ENCODE measurements at regions not wholly inside any gene's neighbourhood (a gene's known extent, or its start where the extent isn't known, plus 50 kb on each side); places are given as distances from the start of the nearest gene placed in this dataset.

DNA sequence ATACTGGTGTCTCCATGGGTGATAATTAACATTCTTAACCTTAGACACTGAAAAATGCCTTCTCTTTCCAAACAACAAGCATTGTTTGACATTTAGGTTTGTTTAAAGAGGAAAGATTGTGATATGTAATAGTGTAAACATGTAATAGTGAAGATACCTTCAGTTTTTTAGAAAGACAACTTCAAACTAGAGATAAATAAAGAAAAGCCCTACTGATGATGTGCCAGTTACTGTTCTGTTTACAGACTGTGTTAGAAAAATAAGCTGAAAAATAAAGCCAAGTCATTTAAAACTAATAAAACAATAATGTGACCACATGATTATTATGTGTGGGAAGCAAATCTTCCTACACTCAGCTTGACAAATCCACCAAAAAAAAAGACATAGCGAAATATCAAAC is 2035.3 kb upstream of the TENM3 start:
- DNase-seq: no peak

DNA sequence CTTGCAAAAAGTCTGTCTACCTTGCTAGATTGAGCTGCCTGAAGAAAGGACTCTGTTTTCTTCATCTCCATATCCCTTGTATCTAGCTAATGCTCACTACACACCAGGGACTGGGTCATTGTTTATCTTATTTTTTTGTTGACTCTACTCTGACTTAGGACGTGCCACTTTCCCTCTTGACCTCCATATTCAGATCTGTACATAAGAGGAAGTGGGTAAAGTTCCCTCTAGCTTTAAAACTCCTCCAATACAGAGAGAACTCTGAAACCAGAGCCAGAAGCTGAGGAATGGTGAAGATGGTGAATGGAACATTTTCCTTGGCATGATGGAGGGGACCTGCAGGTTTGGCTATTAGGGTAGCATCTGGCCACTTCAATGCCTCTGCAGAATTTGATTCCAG is 2026.1 kb upstream of the TENM3 start:
- no peak for DNase-seq

- no peak for DNase-seq
Measured at GRCh38 chr4:180219080-180219479, 2024.1 kb upstream of the TENM3 start.

DNA sequence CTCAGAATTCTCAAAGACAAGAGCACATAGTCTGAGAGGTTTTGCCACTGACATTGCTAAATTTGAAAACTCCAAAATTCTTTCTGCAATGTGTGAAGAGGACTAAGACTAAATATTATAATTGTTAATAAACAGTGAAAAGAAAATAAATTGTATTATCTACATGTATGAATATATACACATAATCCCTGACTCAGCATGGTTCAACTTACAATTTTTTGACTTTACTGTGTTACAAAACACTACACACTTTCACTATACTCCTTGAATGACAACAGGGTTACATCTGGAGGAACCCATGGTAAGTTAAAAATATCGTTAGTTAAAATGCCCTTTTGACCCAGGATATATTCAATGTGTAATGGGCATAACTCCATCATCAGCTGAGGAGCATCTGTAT is 2017.2 kb upstream of the TENM3 start:
- no peak for DNase-seq

DNA sequence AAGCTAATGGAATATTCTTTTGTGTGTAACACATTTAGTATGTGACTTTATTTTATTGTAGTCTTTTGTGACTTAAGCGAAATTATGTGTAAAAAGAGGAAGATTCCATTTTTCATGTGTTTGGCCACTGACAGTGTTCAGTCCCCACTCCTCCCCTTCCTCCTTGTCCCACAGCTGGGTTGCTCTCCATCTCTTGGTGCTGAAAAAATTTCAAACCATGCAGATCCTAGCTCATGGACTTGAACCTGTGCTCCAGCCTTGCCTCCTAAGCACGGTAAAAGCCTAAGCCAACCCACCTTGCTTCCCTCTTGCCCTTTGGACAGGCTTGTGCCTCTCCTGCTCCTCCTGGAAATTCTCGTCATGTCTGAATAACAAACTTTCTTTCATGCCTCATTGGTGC is 2008.5 kb upstream of the TENM3 start:
- DNase-seq: no peak

- DNase-seq: no peak
Measured at GRCh38 chr4:180240670-180241069, 2002.5 kb upstream of the TENM3 start.

GRCh38 chr4:180253419-180253818 is 1989.8 kb upstream of the TENM3 start:
- no peak for DNase-seq

- no peak for DNase-seq
Measured at GRCh38 chr4:180261346-180261745, 1981.9 kb upstream of the TENM3 start.

- no peak for DNase-seq
Measured at GRCh38 chr4:180280076-180280475, 1963.1 kb upstream of the TENM3 start.

DNA sequence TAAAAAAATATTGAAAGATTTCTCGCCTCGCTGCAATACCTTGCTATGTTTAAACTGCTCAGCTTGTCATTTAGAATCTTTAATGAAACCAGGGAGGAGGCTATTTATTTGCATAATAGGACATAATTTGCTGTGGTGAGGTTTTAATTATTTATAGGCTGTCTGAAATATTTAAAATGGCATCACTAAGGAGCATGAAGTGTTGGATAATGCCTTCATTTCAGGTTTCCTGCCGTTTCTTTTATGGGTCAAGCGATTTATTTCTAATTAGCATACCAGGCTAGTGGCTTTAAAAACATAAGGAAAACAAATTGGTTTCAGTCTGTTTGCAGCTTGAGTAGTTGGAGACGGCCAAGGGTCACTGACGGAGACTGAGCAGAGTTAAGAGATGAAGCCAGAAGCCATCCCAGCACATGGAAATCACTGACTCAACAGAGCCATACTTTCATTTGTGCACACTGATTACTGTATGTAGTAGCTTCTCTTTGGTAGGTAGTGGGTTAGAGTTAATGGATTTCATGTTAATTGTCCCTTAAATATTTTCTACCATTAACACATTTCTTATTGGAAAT is 1962.4 kb upstream of the TENM3 start:
- DNase-seq: no peak

DNA sequence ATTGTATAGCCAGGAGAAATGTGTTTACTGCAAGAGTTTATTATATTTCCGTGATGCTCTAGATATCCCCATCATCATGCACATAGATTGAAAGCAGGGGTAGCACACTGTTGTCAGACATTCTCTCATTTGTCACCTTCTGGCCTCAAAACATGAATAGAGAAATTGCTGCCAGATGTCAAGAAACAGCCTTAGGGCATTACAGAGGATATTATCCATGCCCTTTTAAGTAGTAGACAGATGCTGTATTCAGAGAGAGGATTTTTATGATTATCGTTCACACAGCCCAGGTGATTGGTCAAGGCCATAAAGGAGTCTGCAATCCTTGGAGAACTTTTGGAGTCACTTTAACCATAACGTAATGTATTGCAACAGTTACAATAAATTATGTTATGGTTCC is 1961.5 kb upstream of the TENM3 start:
- no peak for DNase-seq

DNA sequence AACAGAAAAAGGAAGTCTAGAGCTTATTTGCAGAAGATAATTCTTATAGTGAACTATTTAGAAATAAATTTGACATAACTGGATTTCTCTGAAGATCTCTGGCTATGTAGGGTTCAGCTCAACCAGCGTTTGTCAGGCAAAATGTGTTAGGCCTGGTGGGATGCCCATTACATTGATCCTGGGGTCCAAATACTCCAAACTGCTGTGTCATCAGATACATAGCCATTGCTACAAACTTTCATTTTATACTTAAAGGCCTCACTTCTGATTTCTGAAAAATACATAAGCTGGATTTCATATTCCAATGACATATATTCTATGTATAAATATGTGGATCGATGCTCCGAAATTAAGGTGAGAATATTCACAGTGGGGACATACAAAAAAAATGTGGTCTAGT is 1958.9 kb upstream of the TENM3 start:
- no peak for DNase-seq

DNA sequence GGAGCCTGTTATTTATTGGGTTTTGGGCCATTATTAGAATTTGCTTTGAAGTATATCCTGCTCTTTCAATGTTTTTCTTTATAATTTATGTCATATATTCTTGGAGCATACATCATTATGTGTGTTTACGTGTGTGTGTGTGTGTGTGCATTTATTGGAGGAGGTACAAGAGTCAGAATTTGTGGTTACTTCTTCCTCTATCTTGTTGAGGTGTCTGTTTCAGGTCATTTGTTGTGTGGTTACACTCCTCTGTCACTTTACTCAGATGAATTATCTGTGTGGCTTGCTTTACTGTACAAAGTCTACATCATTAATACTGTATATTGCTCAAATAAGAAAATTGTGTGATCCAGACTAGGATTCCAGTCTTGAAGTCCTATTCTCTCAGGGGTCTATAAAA is 1957.4 kb upstream of the TENM3 start:
- no peak for DNase-seq

- no peak for DNase-seq
Measured at GRCh38 chr4:180292339-180292738, 1950.9 kb upstream of the TENM3 start.

DNA sequence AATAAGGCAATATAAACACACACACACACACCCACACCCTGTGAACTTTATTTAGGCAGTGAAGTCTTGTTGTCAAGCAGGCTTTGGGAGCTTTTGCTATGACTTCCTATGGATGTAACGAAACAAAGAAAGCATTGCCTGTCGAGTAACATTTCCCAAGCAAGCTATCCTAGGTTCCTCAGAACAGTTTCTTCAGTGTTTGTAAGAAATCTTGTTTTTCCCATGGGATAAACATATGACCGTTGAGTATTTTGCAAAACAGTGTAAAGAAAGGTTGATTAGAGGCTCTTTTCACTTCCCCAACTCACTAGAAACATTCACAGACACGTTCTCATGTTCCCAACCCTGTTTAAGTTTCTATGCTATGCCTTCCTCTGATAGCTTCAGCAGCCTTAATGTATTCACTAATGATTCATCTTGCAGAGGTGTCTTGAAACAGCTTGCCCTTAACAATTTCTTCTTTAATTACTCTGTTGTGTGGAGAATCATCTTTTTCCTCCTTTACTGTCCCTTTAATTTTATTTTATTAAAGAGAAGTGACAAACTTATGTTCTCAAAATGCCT is 1947.1 kb upstream of the TENM3 start:
- DNase-seq: no peak

DNA sequence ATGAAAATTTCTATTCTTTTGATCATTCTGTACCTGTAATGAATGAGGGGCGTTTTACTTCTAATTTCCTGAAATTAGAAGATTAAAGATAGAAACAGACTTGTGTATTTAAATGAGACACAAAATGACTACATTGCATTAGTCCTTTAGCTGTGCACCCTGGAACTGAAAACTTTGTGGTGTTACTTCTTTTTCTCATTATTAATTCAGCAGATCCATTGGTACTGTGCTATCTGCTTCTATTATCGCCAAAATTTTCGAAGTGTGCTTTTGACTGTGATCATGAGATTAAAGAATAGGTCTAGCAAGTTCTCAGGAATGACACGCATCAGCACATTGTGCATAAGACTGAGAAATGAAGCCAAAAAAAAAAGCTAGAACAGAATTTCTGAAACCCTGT is 1938.9 kb upstream of the TENM3 start:
- DNase-seq: no peak

GRCh38 chr4:180310616-180311015 is 1932.6 kb upstream of the TENM3 start:
- DNase-seq: no peak

GRCh38 chr4:180314972-180315371 is 1928.2 kb upstream of the TENM3 start:
- DNase-seq: no peak

DNA sequence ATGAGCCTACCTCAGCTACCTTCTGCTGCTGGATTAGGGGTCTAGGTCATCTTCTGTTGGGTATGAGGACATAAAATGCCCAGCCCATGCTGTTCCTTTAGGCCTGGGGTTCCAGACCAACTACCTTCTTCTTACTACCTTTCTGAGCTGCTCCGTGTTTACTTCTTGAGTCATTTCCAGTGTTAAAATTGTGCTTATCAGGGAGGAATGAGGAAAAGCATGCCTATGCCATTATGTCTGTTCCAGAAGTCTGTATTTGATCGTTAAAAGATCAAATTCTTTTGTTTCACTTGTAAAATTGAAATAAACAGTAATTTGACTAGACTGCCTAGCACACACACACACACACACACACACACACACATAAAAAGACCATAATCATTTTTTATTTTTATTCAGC is 1912.7 kb upstream of the TENM3 start:
- DNase-seq: no peak

- DNase-seq: no peak
Measured at GRCh38 chr4:180333162-180333561, 1910.0 kb upstream of the TENM3 start.

GRCh38 chr4:180335566-180335965 is 1907.6 kb upstream of the TENM3 start:
- DNase-seq: no peak

- DNase-seq: no peak
Measured at GRCh38 chr4:180336494-180337090, 1906.6 kb upstream of the TENM3 start.

- DNase-seq: no peak
Measured at GRCh38 chr4:180341926-180342325, 1901.3 kb upstream of the TENM3 start.

DNA sequence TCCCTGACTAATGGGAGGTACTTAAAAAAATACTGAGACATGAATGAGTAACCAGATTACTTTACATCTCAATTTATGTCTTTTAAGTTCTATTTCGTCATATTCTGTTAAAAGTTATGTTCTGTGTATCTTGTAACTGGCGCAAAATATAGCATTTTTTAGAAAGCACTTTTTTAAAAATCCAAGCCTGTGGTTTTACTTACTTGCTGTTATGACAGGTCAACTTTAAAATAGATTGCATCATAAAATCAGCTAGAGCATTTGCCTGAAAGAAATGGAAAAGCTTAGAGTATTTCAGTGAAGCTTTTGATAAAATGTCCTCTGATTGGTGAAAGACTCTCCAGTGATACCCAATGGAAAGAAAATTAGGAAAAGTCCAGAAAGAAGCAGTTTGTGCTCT is 1892.3 kb upstream of the TENM3 start:
- no peak for DNase-seq

GRCh38 chr4:180356766-180357165 is 1886.4 kb upstream of the TENM3 start:
- DNase-seq: no peak

Data from CD4-positive, alpha-beta T cell treated with Interleukin-10 for 1 hour (primary cell).